ENCODE measurements at regions not wholly inside any gene's neighbourhood (a gene's known extent, or its start where the extent isn't known, plus 50 kb on each side); places are given as distances from the start of the nearest gene placed in this dataset.

GRCh38 chr2:104668631-104669030 is 185.3 kb upstream of the POU3F3 start:
- no peak for ATAC-seq
- intact Hi-C loops (cut with DNase I), result no loop called here

GRCh38 chr2:104673225-104673624 is 180.7 kb upstream of the POU3F3 start:
- H3K9me3 ChIP-seq, result no peaks in the 10 kb centered on the region
- intact Hi-C loops (cut with DNase I), result no loop called here
- H3K36me3 ChIP-seq, result no peaks in the 10 kb centered on the region
- H3K27ac ChIP-seq, result no peak overlapping the region
- H3K4me1 ChIP-seq, result no peaks in the 10 kb centered on the region
- TF ChIP-seq CTCF (IDR thresholded peaks at IDR 0.05) (no peak), POLR2A (IDR thresholded peaks at IDR 0.05) (no peak)
- ATAC-seq (no peak), DNase-seq (no peak)
- H3K4me3 ChIP-seq, result no peak overlapping the region
- 65 to 73% (median 69%) methylated on average over 6 of the region's 6 CpGs for WGBS, 4 donors
- H3K27me3 ChIP-seq, result peaks cover 0 to 11% (median 0%) of the 10 kb centered on the region in 9 donors

More at GRCh38 chr2:104668631-104669030, 185.3 kb upstream of the POU3F3 start:
- H3K4me1 ChIP-seq, result no peaks in the 10 kb centered on the region
- H3K27me3 ChIP-seq, result peaks cover 0 to 11% (median 0%) of the 10 kb centered on the region in 9 donors
- TF ChIP-seq POLR2A (IDR thresholded peaks at IDR 0.05) (no peak), CTCF (IDR thresholded peaks at IDR 0.05) (no peak)
- no peaks in the 10 kb centered on the region for H3K36me3 ChIP-seq
- no peaks in the 10 kb centered on the region for H3K9me3 ChIP-seq
- H3K27ac ChIP-seq, result no peak overlapping the region
- 91 to 98% (median 94%) methylated on average over 2 of the region's 2 CpGs for WGBS, 4 donors
- H3K4me3 ChIP-seq, result no peak overlapping the region
- no peak for DNase-seq

GRCh38 chr2:104678181-104678580 is 175.7 kb upstream of the POU3F3 start:
- H3K4me3 ChIP-seq, result no peak overlapping the region
- H3K27ac ChIP-seq, result no peak overlapping the region
- intact Hi-C loops (cut with DNase I), result no loop called here
- DNase-seq (no peak), ATAC-seq (no peak)
- no peak for TF ChIP-seq POLR2A (IDR thresholded peaks at IDR 0.05)
- H3K27me3 ChIP-seq, result no peaks in the 10 kb centered on the region
- H3K9me3 ChIP-seq, result no peaks in the 10 kb centered on the region
- H3K4me1 ChIP-seq, result no peaks in the 10 kb centered on the region
- 66 to 72% (median 68%) methylated on average over 5 of the region's 5 CpGs for WGBS, 4 donors
- H3K36me3 ChIP-seq, result no peaks in the 10 kb centered on the region

- DNase-seq, result no peak
- H3K4me3 ChIP-seq, result no peak overlapping the region
Measured at GRCh38 chr2:104685591-104685990, 168.3 kb upstream of the POU3F3 start.

More at GRCh38 chr2:104685591-104685990, 168.3 kb upstream of the POU3F3 start:
- no peak overlapping the region for H3K27ac ChIP-seq
- no peaks in the 10 kb centered on the region for H3K36me3 ChIP-seq
- H3K27me3 ChIP-seq, result no peaks in the 10 kb centered on the region
- intact Hi-C loops (cut with DNase I), result no loop called here
- ATAC-seq, result no peak
- no peak for TF ChIP-seq CTCF (IDR thresholded peaks at IDR 0.05)
- no peak for TF ChIP-seq POLR2A (IDR thresholded peaks at IDR 0.05)
- no peaks in the 10 kb centered on the region for H3K9me3 ChIP-seq
- WGBS, 4 donors, result 58 to 68% (median 65%) methylated on average over 4 of the region's 4 CpGs
- H3K4me1 ChIP-seq, result no peaks in the 10 kb centered on the region
